CD4-positive, CD25-positive, alpha-beta regulatory T cell (primary cell): ENCODE measurements at regions not wholly inside any gene's neighbourhood (a gene's known extent, or its start where the extent isn't known, plus 50 kb on each side); places are given as distances from the start of the nearest gene placed in this dataset.

Source experiments
- ATAC-seq, 2 donors: fragments of 150-1000 bp; cut with Tn5 transposase; one replicate each; pipeline ENCODE4 v1.10.0; 2021; ENCODE audit warnings: low read depth in 2 of 2, moderate number of reproducible peaks in 2 of 2, moderate library complexity in 1 of 2
- DNase-seq, 3 donors: peaks; one replicate each; pipeline versions ENCODE4 v3.0.0 to v3.0.0-alpha.2; 2012 to 2022; ENCODE audit warnings: mixed read lengths in 1 of 3
- H3K27ac ChIP-seq: one replicate; pipeline ENCODE4 v1.7.0; 2013; ENCODE audit warnings: mild to moderate bottlenecking, low read length; ENCODE audit not compliant: insufficient read depth, poor library complexity, severe bottlenecking
- H3K27me3 ChIP-seq: one replicate; pipeline ENCODE4 v1.7.0; 2013; ENCODE audit warnings: low read length; ENCODE audit not compliant: control insufficient read depth, insufficient read depth
- H3K36me3 ChIP-seq: one replicate; pipeline ENCODE4 v1.7.0; 2013; ENCODE audit warnings: mild to moderate bottlenecking, low read length, moderate library complexity; ENCODE audit not compliant: control insufficient read depth, insufficient read depth
- H3K4me1 ChIP-seq: 2 replicates; pipeline ENCODE4 v1.7.0; 2013; ENCODE audit warnings: mild to moderate bottlenecking, low read length; ENCODE audit not compliant: insufficient read depth, control insufficient read depth, poor library complexity, severe bottlenecking
- H3K4me3 ChIP-seq: one replicate; pipeline ENCODE4 v1.7.0; 2013; ENCODE audit warnings: low read depth, mild to moderate bottlenecking, low read length, moderate library complexity
- H3K9me3 ChIP-seq, 2 experiments: 1 replicate in 1 of 2; 2 replicates in 1 of 2; pipeline ENCODE4 v1.7.0; 2013; ENCODE audit warnings: low read length in 2 of 2, mild to moderate bottlenecking in 1 of 2, moderate library complexity in 1 of 2; ENCODE audit not compliant: control insufficient read depth in 2 of 2
- H3K27ac Mint-ChIP-seq, 3 donors: one replicate each; pipeline ENCODE4 v1.8.0; 2020 to 2022; ENCODE audit warnings: mild to moderate bottlenecking in 3 of 3, mixed read lengths in 3 of 3, moderate library complexity in 2 of 3
- H3K27me3 Mint-ChIP-seq: one replicate; pipeline ENCODE4 v1.8.0; 2022; ENCODE audit warnings: mild to moderate bottlenecking, mixed read lengths
- H3K36me3 Mint-ChIP-seq: one replicate; pipeline ENCODE4 v1.8.0; 2020; ENCODE audit warnings: mixed read lengths
- H3K4me1 Mint-ChIP-seq, 4 donors: one replicate each; pipeline ENCODE4 v1.8.0; 2020 to 2022; ENCODE audit warnings: mixed read lengths in 4 of 4, mild to moderate bottlenecking in 1 of 4
- H3K4me3 Mint-ChIP-seq, 4 donors: one replicate each; pipeline ENCODE4 v1.8.0; 2020 to 2022; ENCODE audit warnings: mild to moderate bottlenecking in 4 of 4, mixed read lengths in 4 of 4, moderate library complexity in 3 of 4
- H3K9me3 Mint-ChIP-seq, 7 donors: one replicate each; pipeline ENCODE4 v1.8.0; 2020 to 2022; ENCODE audit warnings: mixed read lengths in 7 of 7, mild to moderate bottlenecking in 3 of 7, moderate library complexity in 2 of 7

- no peak overlapping the region for H3K4me3 ChIP-seq
Observed at GRCh38 chr17:68127914-68128313, 92.4 kb downstream of the KPNA2 start.

DNA sequence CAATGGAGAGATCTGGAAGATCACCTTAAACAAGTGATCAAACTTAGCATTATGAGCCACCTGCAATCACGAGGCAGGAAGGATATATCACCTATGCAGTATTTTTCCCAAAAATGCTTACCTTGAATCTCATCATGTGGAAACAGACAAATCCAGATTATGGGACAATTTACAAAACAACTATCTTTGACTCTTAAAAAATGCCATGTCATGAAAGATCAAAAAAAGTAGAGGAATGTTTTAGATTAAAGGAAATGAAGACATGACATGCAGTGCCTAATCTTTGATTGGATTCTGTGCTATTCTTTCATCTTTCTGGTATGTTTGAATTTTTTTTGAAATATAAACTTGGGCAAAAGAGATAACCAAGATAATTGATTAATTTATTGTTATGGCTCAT is 95.9 kb downstream of the KPNA2 start:
- H3K4me3 Mint-ChIP-seq = no peak overlapping the region
- no peaks in the 10 kb centered on the region for H3K4me1 ChIP-seq
- H3K36me3 Mint-ChIP-seq = peaks cover 21% of the 10 kb centered on the region
- no peak overlapping the region for H3K4me3 ChIP-seq
- no peaks in the 10 kb centered on the region for H3K9me3 ChIP-seq
- H3K36me3 ChIP-seq = peaks cover 11% of the 10 kb centered on the region
- H3K27ac ChIP-seq = no peak overlapping the region
- ATAC-seq (no peak), DNase-seq (no peak)
- no peaks in the 10 kb centered on the region for H3K9me3 Mint-ChIP-seq
- no peak overlapping the region for H3K27ac Mint-ChIP-seq
- peaks cover 5% of the 10 kb centered on the region for H3K27me3 Mint-ChIP-seq
- H3K27me3 ChIP-seq = no peaks in the 10 kb centered on the region
- no peaks in the 10 kb centered on the region for H3K4me1 Mint-ChIP-seq

More at GRCh38 chr17:68127914-68128313, 92.4 kb downstream of the KPNA2 start:
- H3K4me1 ChIP-seq = no peaks in the 10 kb centered on the region
- no peak overlapping the region for H3K27ac ChIP-seq
- Mint-ChIP-seq H3K27ac (peak overlapping the region; percentile 67 to 74 (median 72)), H3K9me3 (no peaks in the 10 kb centered on the region), H3K4me1 (peaks cover 0 to 4% (median 2%) of the 10 kb centered on the region in 4 donors), H3K36me3 (peaks cover 35% of the 10 kb centered on the region), H3K4me3 (no peak overlapping the region), H3K27me3 (peaks cover 5% of the 10 kb centered on the region)
- peaks cover 30% of the 10 kb centered on the region for H3K36me3 ChIP-seq
- no peak for DNase-seq
- no peaks in the 10 kb centered on the region for H3K9me3 ChIP-seq
- no peaks in the 10 kb centered on the region for H3K27me3 ChIP-seq
- ATAC-seq = no peak

DNA sequence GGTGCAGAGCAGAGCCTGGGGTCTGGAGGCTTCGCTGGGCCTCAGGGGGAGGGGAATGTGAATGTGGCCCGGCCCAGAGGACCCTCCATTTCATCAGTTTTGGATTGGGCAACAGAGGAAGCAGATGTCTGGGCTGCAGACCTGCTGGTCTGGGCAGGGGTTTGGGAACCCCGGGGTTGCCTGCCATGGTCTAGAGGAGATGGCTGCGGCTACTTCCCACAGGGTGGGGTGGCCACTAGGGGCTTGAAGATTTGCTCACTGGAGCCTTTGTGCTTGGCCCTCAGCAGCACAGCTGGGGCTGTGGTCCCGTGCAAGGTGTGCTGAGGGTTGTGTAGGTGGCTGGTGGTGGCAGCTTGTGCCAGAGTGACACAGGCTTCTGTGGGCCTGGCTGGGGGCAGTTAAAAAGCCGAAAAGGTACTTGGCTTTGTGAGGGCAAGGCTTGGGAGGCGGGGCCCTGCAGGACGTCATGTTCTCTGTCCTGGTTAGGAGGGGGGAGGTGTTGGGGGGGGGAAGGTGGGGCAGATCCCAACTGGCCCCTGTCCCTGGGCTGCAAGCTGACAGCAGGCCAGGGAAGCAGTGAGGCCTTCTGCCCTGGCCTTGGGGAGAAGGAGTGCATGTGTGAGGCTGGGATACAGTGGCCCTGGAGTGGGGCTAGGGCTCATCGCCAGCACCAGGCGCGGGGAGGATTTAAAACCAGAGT is 98.0 kb downstream of the KPNA2 start:
- H3K27ac ChIP-seq = no peak overlapping the region
- Mint-ChIP-seq H3K36me3 (peaks cover 15% of the 10 kb centered on the region), H3K27ac (no peak overlapping the region), H3K4me3 (no peak overlapping the region), H3K4me1 (no peaks in the 10 kb centered on the region), H3K9me3 (no peaks in the 10 kb centered on the region), H3K27me3 (no peaks in the 10 kb centered on the region)
- H3K4me3 ChIP-seq = no peak overlapping the region
- peaks cover 5% of the 10 kb centered on the region for H3K36me3 ChIP-seq
- H3K9me3 ChIP-seq = no peaks in the 10 kb centered on the region
- ATAC-seq (no peak), DNase-seq (no peak)
- no peaks in the 10 kb centered on the region for H3K27me3 ChIP-seq
- no peaks in the 10 kb centered on the region for H3K4me1 ChIP-seq

GRCh38 chr17:68134046-68134637 is 98.6 kb downstream of the KPNA2 start:
- Mint-ChIP-seq H3K4me1 (no peaks in the 10 kb centered on the region), H3K27me3 (no peaks in the 10 kb centered on the region), H3K4me3 (no peak overlapping the region), H3K9me3 (no peaks in the 10 kb centered on the region), H3K27ac (no peak overlapping the region), H3K36me3 (peaks cover 15% of the 10 kb centered on the region)
- Histone ChIP-seq H3K4me1 (no peaks in the 10 kb centered on the region), H3K27ac (no peak overlapping the region), H3K9me3 (no peaks in the 10 kb centered on the region), H3K36me3 (peaks cover 4% of the 10 kb centered on the region), H3K27me3 (no peaks in the 10 kb centered on the region), H3K4me3 (no peak overlapping the region)
- DNase-seq (no peak), ATAC-seq (no peak)

DNA sequence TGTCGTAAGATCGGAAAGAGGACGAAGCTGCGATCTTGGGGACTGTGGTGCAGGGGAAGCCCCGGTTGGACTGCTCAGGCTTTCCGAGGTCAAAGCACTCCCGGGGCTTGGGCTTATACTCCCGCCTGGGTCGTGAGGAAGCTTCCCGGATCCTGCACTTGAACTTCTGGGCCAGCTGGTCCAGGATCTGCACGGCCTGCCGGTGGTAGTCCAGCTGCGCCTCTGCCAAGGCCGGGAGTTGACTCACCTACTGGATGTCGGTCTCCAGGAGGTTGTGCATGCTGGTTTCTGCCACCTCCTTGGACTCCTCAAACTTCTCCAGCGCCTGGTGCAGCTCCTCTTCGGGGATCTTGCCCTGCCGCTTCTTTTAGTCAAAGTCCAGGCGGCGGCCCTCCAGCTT is 99.2 kb downstream of the KPNA2 start:
- no peak for ATAC-seq
- no peaks in the 10 kb centered on the region for H3K27me3 Mint-ChIP-seq
- H3K4me3 Mint-ChIP-seq = no peak overlapping the region
- H3K9me3 ChIP-seq = no peaks in the 10 kb centered on the region
- no peak overlapping the region for H3K27ac Mint-ChIP-seq
- no peak for DNase-seq
- H3K27me3 ChIP-seq = no peaks in the 10 kb centered on the region
- no peaks in the 10 kb centered on the region for H3K4me1 Mint-ChIP-seq
- peaks cover 4% of the 10 kb centered on the region for H3K36me3 ChIP-seq
- H3K36me3 Mint-ChIP-seq = peaks cover 15% of the 10 kb centered on the region
- no peak overlapping the region for H3K27ac ChIP-seq
- H3K4me1 ChIP-seq = no peaks in the 10 kb centered on the region
- H3K4me3 ChIP-seq = no peak overlapping the region
- H3K9me3 Mint-ChIP-seq = no peaks in the 10 kb centered on the region

DNA sequence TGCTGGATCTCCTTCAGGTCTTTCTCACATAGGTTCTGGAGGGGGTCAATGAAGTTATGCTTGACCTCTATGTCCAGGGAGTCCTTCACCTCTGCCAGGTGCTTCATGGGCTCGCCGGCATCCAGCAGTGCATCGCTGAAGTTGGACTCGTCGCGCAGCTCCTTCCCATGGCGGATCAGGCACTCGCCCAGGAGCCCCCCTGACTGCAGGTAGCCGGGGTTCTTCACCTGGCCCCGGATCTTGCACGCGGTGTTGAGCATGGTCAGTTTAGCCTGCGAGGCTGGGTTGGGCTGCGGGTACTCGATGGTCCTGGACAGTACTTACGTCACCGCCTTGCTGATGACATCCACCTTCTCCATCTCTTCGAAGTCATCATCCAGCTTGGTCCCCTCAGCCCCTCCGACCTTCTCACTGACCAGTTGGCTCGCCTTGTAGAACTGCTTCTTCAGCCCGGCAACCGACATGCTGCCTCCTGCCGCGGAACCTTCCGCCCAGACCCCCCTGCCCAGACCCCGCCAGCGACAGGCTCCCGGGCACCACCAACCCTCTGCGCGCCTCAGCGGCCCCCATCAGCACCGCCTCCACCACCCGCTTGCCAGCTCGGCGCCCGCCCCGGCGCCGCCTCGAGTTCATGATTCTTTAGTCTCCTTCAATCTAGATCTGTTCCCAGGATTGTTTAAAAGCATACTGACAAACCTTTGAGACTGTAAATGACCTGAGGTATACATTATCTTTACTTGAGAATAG is 99.8 kb downstream of the KPNA2 start:
- Mint-ChIP-seq H3K4me1 (no peaks in the 10 kb centered on the region), H3K27ac (no peak overlapping the region)

GRCh38 chr17:68141050-68141449 is 105.5 kb downstream of the KPNA2 start:
- H3K9me3 Mint-ChIP-seq = no peaks in the 10 kb centered on the region
- H3K27ac ChIP-seq = no peak overlapping the region
- no peak for ATAC-seq

More for the DNA sequence above, 99.8 kb downstream of the KPNA2 start:
- ATAC-seq (no peak), DNase-seq (no peak)
- Histone ChIP-seq H3K9me3 (no peaks in the 10 kb centered on the region), H3K27me3 (no peaks in the 10 kb centered on the region), H3K4me1 (no peaks in the 10 kb centered on the region), H3K4me3 (no peak overlapping the region), H3K27ac (no peak overlapping the region), H3K36me3 (peaks cover 4% of the 10 kb centered on the region)
- Mint-ChIP-seq H3K27me3 (no peaks in the 10 kb centered on the region), H3K4me3 (no peak overlapping the region), H3K36me3 (peaks cover 12% of the 10 kb centered on the region), H3K9me3 (no peaks in the 10 kb centered on the region)

More at GRCh38 chr17:68141050-68141449, 105.5 kb downstream of the KPNA2 start:
- Mint-ChIP-seq H3K27ac (no peak overlapping the region), H3K4me1 (no peaks in the 10 kb centered on the region), H3K27me3 (no peaks in the 10 kb centered on the region), H3K36me3 (peaks cover 2% of the 10 kb centered on the region), H3K4me3 (no peak overlapping the region)
- Histone ChIP-seq H3K9me3 (no peaks in the 10 kb centered on the region), H3K36me3 (no peaks in the 10 kb centered on the region), H3K27me3 (no peaks in the 10 kb centered on the region), H3K4me3 (no peak overlapping the region), H3K4me1 (no peaks in the 10 kb centered on the region)
- no peak for DNase-seq
